ENCODE measurements at regions not wholly inside any gene's neighbourhood (a gene's known extent, or its start where the extent isn't known, plus 50 kb on each side); places are given as distances from the start of the nearest gene placed in this dataset.

DNA sequence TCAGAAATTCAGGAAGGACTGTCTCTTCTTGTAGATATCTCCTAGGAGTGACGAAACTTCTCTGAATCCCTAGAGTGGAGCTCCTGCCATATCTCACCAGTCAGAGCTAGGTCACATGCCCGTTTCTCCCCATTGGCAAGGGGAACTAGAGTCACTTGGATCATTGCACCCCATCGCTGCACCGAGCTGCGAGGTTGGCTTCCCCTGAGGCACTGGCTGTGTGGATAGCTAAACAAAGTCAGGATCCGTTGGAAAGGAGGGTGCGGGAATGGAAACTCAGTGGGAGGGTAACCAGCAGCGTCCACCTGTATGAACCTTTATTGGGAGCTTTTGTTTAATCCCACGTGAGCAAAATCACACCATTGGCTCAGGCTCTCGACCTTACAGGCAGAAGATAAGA lies 283.8 kb downstream of the BRD1 start:
- no peak for DNase-seq (ENCODE audit: low read depth in 1 of 2, low spot score in 1 of 2)
- TF ChIP-seq GABPA (IDR thresholded peaks at IDR 0.05; ENCODE audit: low read depth) (no peak), POLR2AphosphoS5 (IDR thresholded peaks at IDR 0.05; ENCODE audit: low read depth) (no peak), SPI1 (IDR thresholded peaks at IDR 0.05; ENCODE audit: borderline replicate concordance, low read depth) (no peak)
- TF ChIP-seq, protein P1, sequence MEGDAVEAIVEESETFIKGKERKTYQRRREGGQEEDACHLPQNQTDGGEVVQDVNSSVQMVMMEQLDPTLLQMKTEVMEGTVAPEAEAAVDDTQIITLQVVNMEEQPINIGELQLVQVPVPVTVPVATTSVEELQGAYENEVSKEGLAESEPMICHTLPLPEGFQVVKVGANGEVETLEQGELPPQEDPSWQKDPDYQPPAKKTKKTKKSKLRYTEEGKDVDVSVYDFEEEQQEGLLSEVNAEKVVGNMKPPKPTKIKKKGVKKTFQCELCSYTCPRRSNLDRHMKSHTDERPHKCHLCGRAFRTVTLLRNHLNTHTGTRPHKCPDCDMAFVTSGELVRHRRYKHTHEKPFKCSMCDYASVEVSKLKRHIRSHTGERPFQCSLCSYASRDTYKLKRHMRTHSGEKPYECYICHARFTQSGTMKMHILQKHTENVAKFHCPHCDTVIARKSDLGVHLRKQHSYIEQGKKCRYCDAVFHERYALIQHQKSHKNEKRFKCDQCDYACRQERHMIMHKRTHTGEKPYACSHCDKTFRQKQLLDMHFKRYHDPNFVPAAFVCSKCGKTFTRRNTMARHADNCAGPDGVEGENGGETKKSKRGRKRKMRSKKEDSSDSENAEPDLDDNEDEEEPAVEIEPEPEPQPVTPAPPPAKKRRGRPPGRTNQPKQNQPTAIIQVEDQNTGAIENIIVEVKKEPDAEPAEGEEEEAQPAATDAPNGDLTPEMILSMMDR (IDR thresholded peaks at IDR 0.05; ENCODE audit: insufficient read depth, low read length) = no peak
- H3K4me3 ChIP-seq (replicated peaks; ENCODE audit: insufficient read depth, low read length) = no peak overlapping the region
- no peak overlapping the region for H3K27ac ChIP-seq (replicated peaks)
- no peaks in the 10 kb centered on the region for H3K27me3 ChIP-seq (ENCODE audit: insufficient read depth, poor library complexity, severe bottlenecking)

- Histone ChIP-seq H3K27me3 (ENCODE audit: insufficient read depth, poor library complexity, severe bottlenecking) (no peaks in the 10 kb centered on the region), H3K27ac (replicated peaks) (no peak overlapping the region), H3K4me3 (replicated peaks; ENCODE audit: insufficient read depth, low read length) (no peak overlapping the region)
- DNase-seq (ENCODE audit: low read depth in 1 of 2, low spot score in 1 of 2) = no peak
- no peak for TF ChIP-seq SPI1 (IDR thresholded peaks at IDR 0.05; ENCODE audit: borderline replicate concordance, low read depth)
- no peak for TF ChIP-seq REST (IDR thresholded peaks at IDR 0.05; ENCODE audit: insufficient replicate concordance, low read depth)
Observed at GRCh38 chr22:49541693-49542230, 285.9 kb downstream of the BRD1 start.

DNA sequence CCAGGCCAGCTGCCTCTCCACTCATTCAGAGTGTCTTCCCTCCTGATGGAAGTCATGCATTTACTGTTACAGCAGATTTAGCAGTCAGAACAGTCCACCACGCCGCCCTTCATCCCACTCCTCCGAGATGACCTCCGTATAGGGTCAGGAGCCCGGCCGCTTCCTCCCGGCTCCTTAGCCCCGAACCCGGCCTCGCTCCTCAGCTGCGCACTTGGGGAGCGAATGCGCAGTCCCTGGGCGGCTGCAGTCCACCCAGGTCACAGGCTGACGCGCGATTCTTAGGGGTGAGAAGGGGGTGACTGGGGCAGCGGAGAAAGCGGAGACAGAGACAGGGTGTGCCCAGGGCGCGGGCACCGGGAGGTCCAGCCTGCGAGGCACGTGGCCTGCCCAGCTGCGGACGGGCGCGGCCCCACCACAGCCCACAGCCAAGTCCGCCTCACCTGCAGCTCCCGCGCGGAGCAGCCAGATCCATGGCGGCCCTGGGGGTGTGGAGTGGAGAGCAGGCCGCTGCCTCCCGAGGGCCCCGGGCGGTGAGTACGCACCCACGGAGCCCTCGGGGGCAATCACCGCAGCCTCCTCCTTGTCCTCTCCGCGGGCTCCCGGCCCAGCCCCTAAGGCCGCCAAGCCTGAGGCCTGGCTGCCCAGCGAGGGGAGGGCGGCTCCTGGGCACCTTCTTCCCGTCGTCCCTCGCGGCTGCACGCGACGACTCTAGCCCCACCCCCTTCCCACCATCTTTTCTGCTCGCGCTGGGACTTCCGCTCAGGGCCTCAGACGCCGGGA lies 286.6 kb downstream of the BRD1 start:
- Histone ChIP-seq H3K4me3 (replicated peaks; ENCODE audit: insufficient read depth, low read length) (no peak overlapping the region), H3K27me3 (ENCODE audit: insufficient read depth, poor library complexity, severe bottlenecking) (no peaks in the 10 kb centered on the region), H3K27ac (replicated peaks) (no peak overlapping the region)
- no peak for DNase-seq (ENCODE audit: low read depth in 1 of 2, low spot score in 1 of 2)
- TF ChIP-seq SPI1 (IDR thresholded peaks at IDR 0.05; ENCODE audit: borderline replicate concordance, low read depth) = no peak
- TF ChIP-seq REST (IDR thresholded peaks at IDR 0.05; ENCODE audit: insufficient replicate concordance, low read depth) = no peak
- TF ChIP-seq, protein P1 (IDR thresholded peaks at IDR 0.05; ENCODE audit: insufficient read depth, low read length) = no peak
- TF ChIP-seq GABPA (IDR thresholded peaks at IDR 0.05; ENCODE audit: low read depth) = no peak
- no peak for TF ChIP-seq POLR2AphosphoS5 (IDR thresholded peaks at IDR 0.05; ENCODE audit: low read depth)

DNA sequence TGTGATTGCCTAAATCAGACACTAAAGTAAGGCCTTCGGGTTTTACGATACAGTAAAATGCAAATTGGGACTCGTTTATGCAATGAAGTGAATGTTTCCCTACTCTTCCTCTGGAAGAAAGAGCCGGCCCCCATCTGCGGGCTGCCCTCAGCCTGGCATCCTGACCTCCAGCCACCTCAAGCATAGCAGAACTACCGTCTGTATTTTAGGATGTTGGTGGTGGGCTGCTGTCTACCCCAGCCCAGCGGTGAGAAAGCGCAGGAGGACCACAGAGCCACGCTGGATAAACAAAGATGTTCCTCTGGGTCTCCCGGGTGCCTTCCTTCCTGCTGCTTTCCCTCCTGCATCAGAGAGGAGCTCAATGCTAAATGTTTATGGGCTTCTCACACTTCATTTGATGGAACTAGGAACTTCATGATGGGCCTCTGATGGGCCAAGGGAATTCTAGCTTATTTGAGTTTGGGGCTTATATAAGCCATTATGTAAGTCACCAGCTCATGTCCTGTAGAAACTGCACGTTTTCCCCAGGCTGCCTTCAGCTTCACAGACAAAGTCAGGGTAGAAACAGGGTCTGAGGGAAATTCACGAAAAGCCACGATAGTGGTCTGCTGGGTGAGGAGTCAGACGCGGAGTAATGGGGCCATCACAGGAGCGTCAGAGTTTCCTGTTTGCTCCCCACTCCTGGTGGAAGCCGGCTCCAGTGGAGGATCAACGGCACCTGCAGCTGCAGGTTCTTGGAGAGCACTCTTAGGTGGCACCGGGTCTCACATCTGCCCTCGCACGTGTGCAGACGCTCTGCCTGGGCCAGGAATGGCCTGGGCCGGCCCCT lies 287.4 kb downstream of the BRD1 start:
- no peak for DNase-seq (ENCODE audit: low read depth in 1 of 2, low spot score in 1 of 2)
- no peak for TF ChIP-seq GABPA (IDR thresholded peaks at IDR 0.05; ENCODE audit: low read depth)
- TF ChIP-seq, protein P1 (IDR thresholded peaks at IDR 0.05; ENCODE audit: insufficient read depth, low read length) = no peak
- TF ChIP-seq POLR2AphosphoS5 (IDR thresholded peaks at IDR 0.05; ENCODE audit: low read depth) = no peak
- no peak for TF ChIP-seq REST (IDR thresholded peaks at IDR 0.05; ENCODE audit: insufficient replicate concordance, low read depth)
- no peak for TF ChIP-seq SPI1 (IDR thresholded peaks at IDR 0.05; ENCODE audit: borderline replicate concordance, low read depth)
- Histone ChIP-seq H3K27me3 (ENCODE audit: insufficient read depth, poor library complexity, severe bottlenecking) (no peaks in the 10 kb centered on the region), H3K4me3 (replicated peaks; ENCODE audit: insufficient read depth, low read length) (no peak overlapping the region), H3K27ac (replicated peaks) (no peak overlapping the region)

Measured in HL-60 (cell line).